Activated CD8-positive, alpha-beta T cell treated with anti-CD3 and anti-CD28 coated beads for 36 hours (primary cell): ENCODE measurements at regions not wholly inside any gene's neighbourhood (a gene's known extent, or its start where the extent isn't known, plus 50 kb on each side); places are given as distances from the start of the nearest gene placed in this dataset.

ENCODE experiments used
- ATAC-seq: fragments of 200-7000 bp; cut with Tn5 transposase; one replicate; pipeline ENCODE4 v1.10.0; 2021; ENCODE audit warnings: mild to moderate bottlenecking, moderate library complexity
- CTCF ChIA-PET: fragments of 350-600 bp; sonication (Branson Sonifier 250); formaldehyde crosslinking; loops from one replicate; lab custom pipeline; 2021; ENCODE audit warnings: antibody characterized with exemption; lab: Charles Lee
- POLR2A ChIA-PET: fragments of 350-600 bp; sonication (Branson Sonifier 250); formaldehyde crosslinking; loops from one replicate; lab custom pipeline; 2021; ENCODE audit warnings: antibody characterized with exemption; lab: Charles Lee
- DNase-seq: peaks from one replicate; pipeline ENCODE4 v3.0.0-alpha.2; 2020
- H3K27ac Mint-ChIP-seq: one replicate; pipeline ENCODE4 v1.8.0; 2021; ENCODE audit warnings: mild to moderate bottlenecking, mixed read lengths
- H3K27me3 Mint-ChIP-seq: one replicate; pipeline ENCODE4 v1.8.0; 2021; ENCODE audit warnings: mixed read lengths
- H3K36me3 Mint-ChIP-seq: one replicate; pipeline ENCODE4 v1.8.0; 2021; ENCODE audit warnings: low read depth, mixed read lengths
- H3K4me1 Mint-ChIP-seq: one replicate; pipeline ENCODE4 v1.8.0; 2021; ENCODE audit warnings: low read depth, mixed read lengths
- H3K4me3 Mint-ChIP-seq: one replicate; pipeline ENCODE4 v1.8.0; 2021; ENCODE audit warnings: mild to moderate bottlenecking, moderate library complexity, mixed read lengths
- H3K9me3 Mint-ChIP-seq: one replicate; pipeline ENCODE4 v1.8.0; 2021; ENCODE audit warnings: mixed read lengths
- intact Hi-C: fragments of 100-400 bp; cut with micrococcal nuclease; formaldehyde crosslinking; loops from one replicate; pipeline ENCODE4 v1.10.0; 2022
- TF ChIP-seq, protein P1 (sequence below): fragments of 200-600 bp; IDR thresholded peaks from one replicate; pipeline ENCODE4 v1.8.0; 2022; ENCODE audit warnings: antibody characterized with exemption, mild to moderate bottlenecking

DNA sequence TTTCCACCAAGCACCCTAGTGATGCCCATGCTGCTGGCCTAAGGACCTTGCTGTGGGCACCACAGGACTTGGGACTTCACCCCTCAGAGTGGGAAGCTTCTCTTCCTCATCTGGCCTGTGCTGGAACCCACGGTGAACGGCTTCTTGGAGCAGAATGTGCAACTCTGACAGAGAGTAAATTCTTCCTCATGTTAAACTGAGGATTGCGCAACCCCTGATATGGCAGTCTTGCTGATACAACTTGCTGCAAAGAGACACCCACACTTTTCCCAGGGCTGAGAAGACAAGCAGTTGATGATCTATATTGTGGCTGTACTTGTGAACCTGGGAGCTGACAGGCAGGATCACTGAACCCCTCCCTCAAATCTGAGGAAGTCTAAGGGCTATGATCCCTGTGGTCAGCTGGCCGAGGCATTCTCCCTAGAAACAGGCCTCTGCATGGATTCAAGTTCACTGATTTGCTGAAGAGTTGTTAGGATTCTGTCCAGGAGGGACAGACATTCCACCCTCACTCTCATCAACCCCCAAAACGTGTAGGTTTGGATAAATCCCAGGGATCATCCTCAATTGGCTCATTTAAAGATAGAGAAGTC lies 307.2 kb downstream of the MTRR start:
- TF ChIP-seq, protein P1, sequence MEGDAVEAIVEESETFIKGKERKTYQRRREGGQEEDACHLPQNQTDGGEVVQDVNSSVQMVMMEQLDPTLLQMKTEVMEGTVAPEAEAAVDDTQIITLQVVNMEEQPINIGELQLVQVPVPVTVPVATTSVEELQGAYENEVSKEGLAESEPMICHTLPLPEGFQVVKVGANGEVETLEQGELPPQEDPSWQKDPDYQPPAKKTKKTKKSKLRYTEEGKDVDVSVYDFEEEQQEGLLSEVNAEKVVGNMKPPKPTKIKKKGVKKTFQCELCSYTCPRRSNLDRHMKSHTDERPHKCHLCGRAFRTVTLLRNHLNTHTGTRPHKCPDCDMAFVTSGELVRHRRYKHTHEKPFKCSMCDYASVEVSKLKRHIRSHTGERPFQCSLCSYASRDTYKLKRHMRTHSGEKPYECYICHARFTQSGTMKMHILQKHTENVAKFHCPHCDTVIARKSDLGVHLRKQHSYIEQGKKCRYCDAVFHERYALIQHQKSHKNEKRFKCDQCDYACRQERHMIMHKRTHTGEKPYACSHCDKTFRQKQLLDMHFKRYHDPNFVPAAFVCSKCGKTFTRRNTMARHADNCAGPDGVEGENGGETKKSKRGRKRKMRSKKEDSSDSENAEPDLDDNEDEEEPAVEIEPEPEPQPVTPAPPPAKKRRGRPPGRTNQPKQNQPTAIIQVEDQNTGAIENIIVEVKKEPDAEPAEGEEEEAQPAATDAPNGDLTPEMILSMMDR = no peak
- Mint-ChIP-seq H3K4me1 (no peaks in the 10 kb centered on the region), H3K27ac (no peak overlapping the region), H3K36me3 (no peaks in the 10 kb centered on the region), H3K9me3 (peaks cover 3% of the 10 kb centered on the region), H3K27me3 (no peaks in the 10 kb centered on the region), H3K4me3 (no peak overlapping the region)
- DNase-seq (no peak), ATAC-seq (no peak)
- ChIA-PET POLR2A (no interaction called here), CTCF (no interaction called here)
- intact Hi-C loops = no loop called here

DNA sequence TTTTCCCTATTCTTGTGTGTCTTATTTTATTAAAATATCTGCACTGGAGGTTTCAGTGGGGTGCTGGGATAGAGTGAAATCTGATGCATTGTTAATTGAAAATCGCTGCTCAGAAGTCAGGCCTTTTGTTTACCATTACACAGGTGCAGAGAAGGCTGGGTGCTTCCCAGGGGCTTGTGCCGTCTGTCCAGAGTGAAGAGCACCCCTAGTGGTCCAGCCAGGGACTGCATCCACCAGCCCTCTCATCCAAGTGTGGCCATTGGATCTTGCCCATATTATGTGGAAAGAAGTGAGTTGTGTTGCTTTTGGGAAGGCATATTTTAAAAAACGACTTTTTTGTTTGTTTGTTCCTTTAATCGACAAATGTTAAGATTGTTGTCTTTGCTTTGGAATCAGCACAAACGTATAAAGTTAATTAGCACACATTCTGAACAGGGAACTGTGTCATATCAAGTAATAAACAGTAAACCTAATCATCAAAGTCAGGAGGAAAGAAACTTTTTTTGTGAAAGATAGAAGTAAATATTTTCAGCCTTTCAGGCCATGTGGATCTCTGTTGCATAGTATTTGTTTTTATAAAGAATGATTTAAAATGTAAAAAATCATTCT lies 315.6 kb downstream of the MTRR start:
- POLR2A ChIA-PET = no interaction called here
- Mint-ChIP-seq H3K4me1 (no peaks in the 10 kb centered on the region), H3K4me3 (no peak overlapping the region), H3K36me3 (no peaks in the 10 kb centered on the region), H3K9me3 (peaks cover 1% of the 10 kb centered on the region), H3K27me3 (no peaks in the 10 kb centered on the region), H3K27ac (no peak overlapping the region)
- TF ChIP-seq, protein P1 = peak; percentile 70
- DNase-seq = peak; percentile 52
- CTCF ChIA-PET = interaction anchor here (1.4 to 1.5 kb wide), 2 partner anchors 11 to 13 kb away, joined by 3 to 4 read pairs; no protein-coding TSS in a partner anchor
- ATAC-seq = peak; percentile 76
- intact Hi-C loops = no loop called here

DNA sequence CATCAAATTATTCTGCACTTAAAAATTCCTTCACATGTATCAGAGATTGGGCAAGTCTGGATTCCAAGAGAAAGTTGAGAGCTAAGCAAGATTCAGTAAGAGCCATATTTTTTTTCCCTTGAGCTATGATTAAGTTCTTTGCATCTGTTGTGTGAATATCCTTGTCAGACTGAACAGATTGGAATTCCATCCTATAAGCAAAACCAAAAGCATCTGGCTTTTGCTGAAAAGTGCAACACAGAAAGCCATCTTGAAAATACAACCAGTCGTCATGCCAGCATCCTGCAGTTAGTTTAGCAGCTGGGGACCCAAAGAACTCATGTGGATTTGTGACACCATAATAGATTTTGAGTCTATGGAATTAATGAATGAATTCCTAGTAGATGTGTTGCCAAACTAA lies 316.9 kb downstream of the MTRR start:
- Mint-ChIP-seq H3K4me3 (no peak overlapping the region), H3K4me1 (no peaks in the 10 kb centered on the region), H3K9me3 (peaks cover 1% of the 10 kb centered on the region), H3K27me3 (no peaks in the 10 kb centered on the region), H3K27ac (no peak overlapping the region), H3K36me3 (no peaks in the 10 kb centered on the region)
- ChIA-PET CTCF (interaction anchor here (1.4 to 1.5 kb wide), 2 partner anchors 12 to 14 kb away, joined by 3 to 4 read pairs; no protein-coding TSS in a partner anchor), POLR2A (no interaction called here)
- DNase-seq (no peak), ATAC-seq (no peak)
- TF ChIP-seq, protein P1 = no peak
- intact Hi-C loops = no loop called here

GRCh38 chr5:8188874-8189565 lies 320.1 kb downstream of the MTRR start:
- intact Hi-C loops = no loop called here
- ATAC-seq = no peak
- Mint-ChIP-seq H3K4me1 (no peaks in the 10 kb centered on the region), H3K27me3 (no peaks in the 10 kb centered on the region), H3K4me3 (no peak overlapping the region), H3K27ac (no peak overlapping the region), H3K36me3 (no peaks in the 10 kb centered on the region), H3K9me3 (peaks cover 1% of the 10 kb centered on the region)
- TF ChIP-seq, protein P1 = no peak
- ChIA-PET POLR2A (no interaction called here), CTCF (no interaction called here)
- no peak for DNase-seq

GRCh38 chr5:8192840-8193239 lies 323.9 kb downstream of the MTRR start:
- ATAC-seq (no peak), DNase-seq (no peak)
- Mint-ChIP-seq H3K27ac (no peak overlapping the region), H3K4me1 (no peaks in the 10 kb centered on the region), H3K4me3 (no peak overlapping the region), H3K9me3 (peaks cover 1% of the 10 kb centered on the region), H3K36me3 (no peaks in the 10 kb centered on the region), H3K27me3 (no peaks in the 10 kb centered on the region)
- intact Hi-C loops = no loop called here
- POLR2A ChIA-PET = no interaction called here
- CTCF ChIA-PET = no interaction called here
- TF ChIP-seq, protein P1 = no peak
